Tibial nerve (tissue), 4 donors: ENCODE measurements at regions not wholly inside any gene's neighbourhood (a gene's known extent, or its start where the extent isn't known, plus 50 kb on each side); places are given as distances from the start of the nearest gene placed in this dataset.

Experiments used
- EP300 ChIP-seq, 2 donors: sonication (generic); formaldehyde crosslinking; IDR thresholded peaks; one replicate each; pipeline ENCODE4 v1.6.1; 2017; ENCODE audit warnings: antibody characterized with exemption in 2 of 2, mild to moderate bottlenecking in 1 of 2
- POLR2A ChIP-seq, 2 donors: fragments of 450-650 bp; IDR thresholded peaks; one replicate each; pipeline ENCODE4 v1.6.1; 2017; ENCODE audit warnings: antibody characterized with exemption in 2 of 2, mild to moderate bottlenecking in 2 of 2, moderate library complexity in 2 of 2
- TF ChIP-seq, protein P1 (sequence below), 5 experiments: fragments of 200-600 bp in 3 of 5; fragments of 450-650 bp in 2 of 5; sonication (generic) in 3 of 5; IDR thresholded peaks; one replicate each; pipeline ENCODE4 v1.5.1; 2016 to 2019; ENCODE audit warnings: antibody characterized with exemption in 5 of 5, mild to moderate bottlenecking in 3 of 5, moderate library complexity in 2 of 5

DNA sequence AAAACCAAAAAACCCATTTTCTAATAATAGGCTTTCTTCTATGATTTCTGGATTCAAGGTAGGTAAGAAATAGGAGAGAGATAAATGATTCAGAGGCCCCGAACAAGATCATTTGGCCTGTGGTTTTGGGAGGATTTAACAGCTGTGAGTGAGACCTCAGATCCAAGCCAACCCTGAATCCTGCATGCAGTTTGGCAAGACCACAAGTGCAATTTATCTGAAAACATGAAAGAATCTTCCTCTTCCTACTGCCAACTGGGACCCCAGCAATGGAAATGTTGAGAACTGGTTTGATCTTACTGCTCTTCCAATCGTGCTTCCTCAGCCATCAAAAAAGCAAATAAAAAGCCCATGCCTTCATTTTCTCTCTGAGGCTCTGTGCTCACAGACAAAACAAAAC lies 519.7 kb upstream of the TBX3 start:
- TF ChIP-seq, protein P1, sequence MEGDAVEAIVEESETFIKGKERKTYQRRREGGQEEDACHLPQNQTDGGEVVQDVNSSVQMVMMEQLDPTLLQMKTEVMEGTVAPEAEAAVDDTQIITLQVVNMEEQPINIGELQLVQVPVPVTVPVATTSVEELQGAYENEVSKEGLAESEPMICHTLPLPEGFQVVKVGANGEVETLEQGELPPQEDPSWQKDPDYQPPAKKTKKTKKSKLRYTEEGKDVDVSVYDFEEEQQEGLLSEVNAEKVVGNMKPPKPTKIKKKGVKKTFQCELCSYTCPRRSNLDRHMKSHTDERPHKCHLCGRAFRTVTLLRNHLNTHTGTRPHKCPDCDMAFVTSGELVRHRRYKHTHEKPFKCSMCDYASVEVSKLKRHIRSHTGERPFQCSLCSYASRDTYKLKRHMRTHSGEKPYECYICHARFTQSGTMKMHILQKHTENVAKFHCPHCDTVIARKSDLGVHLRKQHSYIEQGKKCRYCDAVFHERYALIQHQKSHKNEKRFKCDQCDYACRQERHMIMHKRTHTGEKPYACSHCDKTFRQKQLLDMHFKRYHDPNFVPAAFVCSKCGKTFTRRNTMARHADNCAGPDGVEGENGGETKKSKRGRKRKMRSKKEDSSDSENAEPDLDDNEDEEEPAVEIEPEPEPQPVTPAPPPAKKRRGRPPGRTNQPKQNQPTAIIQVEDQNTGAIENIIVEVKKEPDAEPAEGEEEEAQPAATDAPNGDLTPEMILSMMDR (IDR thresholded peaks at IDR 0.05), result no peak
- TF ChIP-seq POLR2A (IDR thresholded peaks at IDR 0.05) (no peak), EP300 (IDR thresholded peaks at IDR 0.05) (no peak)
